PFSK-1 (cell line): ENCODE measurements at regions not wholly inside any gene's neighbourhood (a gene's known extent, or its start where the extent isn't known, plus 50 kb on each side); places are given as distances from the start of the nearest gene placed in this dataset.

Source experiments
- FOXP2 ChIP-seq: optimal IDR thresholded peaks from 2 replicates; pipeline ENCODE3; 2011; ENCODE audit warnings: borderline replicate concordance, control low read depth, inconsistent platforms; ENCODE audit not compliant: insufficient read depth; ENCODE audit errors: extremely low read length, extremely low read depth
- POLR2AphosphoS5 ChIP-seq: IDR thresholded peaks from 2 replicates; pipeline ENCODE4 v1.6.1; 2012; ENCODE audit warnings: low read depth, mild to moderate bottlenecking, control low read depth, low read length, moderate library complexity
- SIN3A ChIP-seq: IDR thresholded peaks from 2 replicates; pipeline ENCODE4 v1.6.1; 2012; ENCODE audit warnings: mild to moderate bottlenecking, low read length, moderate library complexity, borderline replicate concordance; ENCODE audit not compliant: insufficient read depth
- TAF1 ChIP-seq: IDR thresholded peaks from 2 replicates; pipeline ENCODE4 v1.6.1; 2012; ENCODE audit warnings: low read length, control low read depth, borderline replicate concordance; ENCODE audit not compliant: insufficient read depth
- TF ChIP-seq, protein P1 (sequence below), 2 experiments: IDR thresholded peaks; 2 replicates each; pipeline versions ENCODE4 v1.6.1 to v1.8.0; 2011 to 2012; ENCODE audit warnings: low read depth in 2 of 2, low read length in 2 of 2, control low read depth in 1 of 2, inconsistent platforms in 1 of 2, mild to moderate bottlenecking in 1 of 2, moderate library complexity in 1 of 2; ENCODE audit not compliant: insufficient read depth in 1 of 2

- TF ChIP-seq POLR2AphosphoS5 (no peak), TAF1 (no peak), SIN3A (no peak), FOXP2 (no peak)
- TF ChIP-seq, protein P1, sequence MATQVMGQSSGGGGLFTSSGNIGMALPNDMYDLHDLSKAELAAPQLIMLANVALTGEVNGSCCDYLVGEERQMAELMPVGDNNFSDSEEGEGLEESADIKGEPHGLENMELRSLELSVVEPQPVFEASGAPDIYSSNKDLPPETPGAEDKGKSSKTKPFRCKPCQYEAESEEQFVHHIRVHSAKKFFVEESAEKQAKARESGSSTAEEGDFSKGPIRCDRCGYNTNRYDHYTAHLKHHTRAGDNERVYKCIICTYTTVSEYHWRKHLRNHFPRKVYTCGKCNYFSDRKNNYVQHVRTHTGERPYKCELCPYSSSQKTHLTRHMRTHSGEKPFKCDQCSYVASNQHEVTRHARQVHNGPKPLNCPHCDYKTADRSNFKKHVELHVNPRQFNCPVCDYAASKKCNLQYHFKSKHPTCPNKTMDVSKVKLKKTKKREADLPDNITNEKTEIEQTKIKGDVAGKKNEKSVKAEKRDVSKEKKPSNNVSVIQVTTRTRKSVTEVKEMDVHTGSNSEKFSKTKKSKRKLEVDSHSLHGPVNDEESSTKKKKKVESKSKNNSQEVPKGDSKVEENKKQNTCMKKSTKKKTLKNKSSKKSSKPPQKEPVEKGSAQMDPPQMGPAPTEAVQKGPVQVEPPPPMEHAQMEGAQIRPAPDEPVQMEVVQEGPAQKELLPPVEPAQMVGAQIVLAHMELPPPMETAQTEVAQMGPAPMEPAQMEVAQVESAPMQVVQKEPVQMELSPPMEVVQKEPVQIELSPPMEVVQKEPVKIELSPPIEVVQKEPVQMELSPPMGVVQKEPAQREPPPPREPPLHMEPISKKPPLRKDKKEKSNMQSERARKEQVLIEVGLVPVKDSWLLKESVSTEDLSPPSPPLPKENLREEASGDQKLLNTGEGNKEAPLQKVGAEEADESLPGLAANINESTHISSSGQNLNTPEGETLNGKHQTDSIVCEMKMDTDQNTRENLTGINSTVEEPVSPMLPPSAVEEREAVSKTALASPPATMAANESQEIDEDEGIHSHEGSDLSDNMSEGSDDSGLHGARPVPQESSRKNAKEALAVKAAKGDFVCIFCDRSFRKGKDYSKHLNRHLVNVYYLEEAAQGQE (IDR thresholded peaks at IDR 0.05; ENCODE audit: insufficient read depth in 1 of 2, low read depth in 2 of 2, low read length in 2 of 2): no peak
These were observed 640.9 kb upstream of the GRM3 start for GRCh38 chr7:86002858-86003257.
